ENCODE measurements at regions not wholly inside any gene's neighbourhood (a gene's known extent, or its start where the extent isn't known, plus 50 kb on each side); places are given as distances from the start of the nearest gene placed in this dataset.

- no peak for TF ChIP-seq ARNT (IDR thresholded peaks at IDR 0.05)
- no peak for TF ChIP-seq FOXK2 (IDR thresholded peaks at IDR 0.05)
- TF ChIP-seq ELF4 (IDR thresholded peaks at IDR 0.05), result no peak
- TF ChIP-seq SUZ12 (IDR thresholded peaks at IDR 0.05), result no peak
- TF ChIP-seq BHLHE40 (IDR thresholded peaks at IDR 0.05; ENCODE audit: borderline replicate concordance), result no peak
- no peak for TF ChIP-seq SP1 (IDR thresholded peaks at IDR 0.05)
These were observed 75.6 kb upstream of the NCKAP5 start for GRCh38 chr2:133643863-133644262.
